ENCODE measurements at regions not wholly inside any gene's neighbourhood (a gene's known extent, or its start where the extent isn't known, plus 50 kb on each side); places are given as distances from the start of the nearest gene placed in this dataset.

DNA sequence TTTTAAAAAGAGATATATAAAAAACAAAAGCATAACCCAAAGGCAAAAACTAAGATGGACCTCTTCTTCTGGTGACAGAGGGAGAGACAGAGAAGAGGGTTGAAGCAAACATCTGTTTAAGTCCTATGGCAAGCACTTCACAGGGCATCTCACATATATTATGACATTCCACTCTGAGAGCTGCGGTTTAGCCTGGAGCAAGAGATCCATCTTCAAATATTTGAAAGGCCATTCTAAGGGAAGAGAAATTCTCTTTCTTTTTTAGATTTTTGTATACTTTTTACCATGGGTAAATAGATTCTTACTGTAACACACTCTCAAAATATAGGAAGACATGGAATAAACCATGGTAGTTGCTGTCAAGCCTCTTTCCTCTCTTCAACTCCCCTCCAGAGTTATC lies 204.1 kb downstream of the GXYLT1 start:
- TF ChIP-seq, protein P1, sequence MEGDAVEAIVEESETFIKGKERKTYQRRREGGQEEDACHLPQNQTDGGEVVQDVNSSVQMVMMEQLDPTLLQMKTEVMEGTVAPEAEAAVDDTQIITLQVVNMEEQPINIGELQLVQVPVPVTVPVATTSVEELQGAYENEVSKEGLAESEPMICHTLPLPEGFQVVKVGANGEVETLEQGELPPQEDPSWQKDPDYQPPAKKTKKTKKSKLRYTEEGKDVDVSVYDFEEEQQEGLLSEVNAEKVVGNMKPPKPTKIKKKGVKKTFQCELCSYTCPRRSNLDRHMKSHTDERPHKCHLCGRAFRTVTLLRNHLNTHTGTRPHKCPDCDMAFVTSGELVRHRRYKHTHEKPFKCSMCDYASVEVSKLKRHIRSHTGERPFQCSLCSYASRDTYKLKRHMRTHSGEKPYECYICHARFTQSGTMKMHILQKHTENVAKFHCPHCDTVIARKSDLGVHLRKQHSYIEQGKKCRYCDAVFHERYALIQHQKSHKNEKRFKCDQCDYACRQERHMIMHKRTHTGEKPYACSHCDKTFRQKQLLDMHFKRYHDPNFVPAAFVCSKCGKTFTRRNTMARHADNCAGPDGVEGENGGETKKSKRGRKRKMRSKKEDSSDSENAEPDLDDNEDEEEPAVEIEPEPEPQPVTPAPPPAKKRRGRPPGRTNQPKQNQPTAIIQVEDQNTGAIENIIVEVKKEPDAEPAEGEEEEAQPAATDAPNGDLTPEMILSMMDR (IDR thresholded peaks at IDR 0.05): no peak
- no peak for TF ChIP-seq ZFX (IDR thresholded peaks at IDR 0.05; ENCODE audit: borderline replicate concordance)
